Naive thymus-derived CD8-positive, alpha-beta T cell (primary cell): ENCODE measurements at regions not wholly inside any gene's neighbourhood (a gene's known extent, or its start where the extent isn't known, plus 50 kb on each side); places are given as distances from the start of the nearest gene placed in this dataset.

ENCODE experiments used
- ATAC-seq, 2 donors: fragments of 150-1000 bp; cut with Tn5 transposase in 1 of 2; sonication (Bioruptor Pico), chemical (Tn5 transposase) in 1 of 2; 1 replicate in 1 of 2; 2 replicates in 1 of 2; pipeline ENCODE4 v1.10.0; 2021; ENCODE audit warnings: mild to moderate bottlenecking in 2 of 2, moderate library complexity in 2 of 2
- POLR2A ChIA-PET: fragments of 350-600 bp; sonication (Branson Sonifier 250); formaldehyde crosslinking; loops from one replicate; lab custom pipeline; 2021; ENCODE audit warnings: antibody characterized with exemption; lab: Charles Lee
- DNase-seq, 10 donors: peaks; one replicate each; pipeline versions ENCODE4 v3.0.0 to v3.0.0-alpha.2; 2020 to 2022
- H3K27ac Mint-ChIP-seq, 10 donors: one replicate each; pipeline ENCODE4 v1.8.0; 2020 to 2022; ENCODE audit warnings: mild to moderate bottlenecking in 10 of 10, mixed read lengths in 10 of 10, moderate library complexity in 4 of 10, inconsistent platforms in 1 of 10
- H3K27me3 Mint-ChIP-seq, 5 donors: one replicate each; pipeline ENCODE4 v1.8.0; 2021 to 2022; ENCODE audit warnings: mixed read lengths in 5 of 5
- H3K36me3 Mint-ChIP-seq, 3 donors: one replicate each; pipeline ENCODE4 v1.8.0; 2020 to 2022; ENCODE audit warnings: mixed read lengths in 3 of 3, mild to moderate bottlenecking in 2 of 3, inconsistent platforms in 1 of 3
- H3K4me1 Mint-ChIP-seq, 4 donors: one replicate each; pipeline ENCODE4 v1.8.0; 2021 to 2022; ENCODE audit warnings: mixed read lengths in 4 of 4
- H3K4me3 Mint-ChIP-seq, 10 donors: one replicate each; pipeline ENCODE4 v1.8.0; 2020 to 2022; ENCODE audit warnings: mild to moderate bottlenecking in 10 of 10, mixed read lengths in 10 of 10, moderate library complexity in 6 of 10, inconsistent platforms in 1 of 10
- H3K9me3 Mint-ChIP-seq, 9 donors: one replicate each; pipeline ENCODE4 v1.8.0; 2020 to 2022; ENCODE audit warnings: mixed read lengths in 9 of 9, mild to moderate bottlenecking in 3 of 9, inconsistent platforms in 1 of 9, moderate library complexity in 1 of 9

DNA sequence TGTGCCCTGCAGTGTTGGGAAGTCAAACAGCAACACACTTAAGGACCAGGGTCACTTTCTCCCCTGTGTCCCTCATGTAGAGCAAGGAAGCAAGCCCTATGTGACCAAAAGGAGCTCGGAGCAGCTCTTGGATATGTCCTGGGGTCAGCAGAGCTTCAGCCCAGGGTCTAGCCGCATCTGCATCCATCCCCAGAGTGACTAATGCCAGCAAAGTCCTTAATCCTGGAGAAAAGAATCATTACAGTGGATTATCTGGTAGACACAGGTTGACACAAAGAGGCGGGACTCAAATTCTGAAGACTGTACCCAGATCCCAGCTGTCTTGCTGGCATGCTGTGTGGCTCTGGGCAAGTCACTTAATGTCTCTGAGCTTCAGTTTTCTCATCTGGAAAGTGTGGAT lies 239.1 kb upstream of the PWP1 start:
- peak overlapping the region in 5 of 10 donors; percentile 52 to 83 (median 58) for H3K27ac Mint-ChIP-seq
- H3K36me3 Mint-ChIP-seq, result peaks cover 2 to 6% (median 6%) of the 10 kb centered on the region in 3 donors
- DNase-seq (no peak), ATAC-seq (no peak)
- H3K27me3 Mint-ChIP-seq, result no peaks in the 10 kb centered on the region
- peaks cover 13 to 55% (median 32%) of the 10 kb centered on the region in 4 donors for H3K4me1 Mint-ChIP-seq
- POLR2A ChIA-PET, result no interaction called here
- H3K9me3 Mint-ChIP-seq, result no peaks in the 10 kb centered on the region
- H3K4me3 Mint-ChIP-seq, result no peak overlapping the region

GRCh38 chr12:107447336-107447735 lies 238.3 kb upstream of the PWP1 start:
- DNase-seq (no peak), ATAC-seq (no peak)
- peaks cover 0 to 10% (median 8%) of the 10 kb centered on the region in 3 donors for H3K36me3 Mint-ChIP-seq
- H3K4me1 Mint-ChIP-seq, result peaks cover 8 to 64% (median 32%) of the 10 kb centered on the region in 4 donors
- H3K4me3 Mint-ChIP-seq, result no peak overlapping the region
- POLR2A ChIA-PET, result no interaction called here
- no peak overlapping the region for H3K27ac Mint-ChIP-seq
- peaks cover 0 to 6% (median 2%) of the 10 kb centered on the region in 9 donors for H3K9me3 Mint-ChIP-seq
- H3K27me3 Mint-ChIP-seq, result no peaks in the 10 kb centered on the region

- peaks cover 8 to 68% (median 31%) of the 10 kb centered on the region in 4 donors for H3K4me1 Mint-ChIP-seq
- H3K36me3 Mint-ChIP-seq, result peaks cover 3 to 10% (median 8%) of the 10 kb centered on the region in 3 donors
- peak overlapping the region in 2 of 10 donors; percentile 3 to 83 for H3K27ac Mint-ChIP-seq
- DNase-seq, result no peak
- H3K27me3 Mint-ChIP-seq, result no peaks in the 10 kb centered on the region
- POLR2A ChIA-PET, result no interaction called here
- ATAC-seq, result no peak
- peaks cover 0 to 11% (median 5%) of the 10 kb centered on the region in 9 donors for H3K9me3 Mint-ChIP-seq
- peak overlapping the region in 1 of 10 donors; percentile 20 for H3K4me3 Mint-ChIP-seq
Measured at GRCh38 chr12:107448198-107448597, 237.4 kb upstream of the PWP1 start.

- Mint-ChIP-seq H3K36me3 (peaks cover 6 to 10% (median 8%) of the 10 kb centered on the region in 3 donors), H3K4me1 (peaks cover 4 to 66% (median 31%) of the 10 kb centered on the region in 4 donors), H3K27ac (no peak overlapping the region), H3K27me3 (no peaks in the 10 kb centered on the region), H3K4me3 (no peak overlapping the region), H3K9me3 (peaks cover 0 to 11% (median 5%) of the 10 kb centered on the region in 9 donors)
- DNase-seq, result no peak
- no peak for ATAC-seq
- POLR2A ChIA-PET, result no interaction called here
Measured at GRCh38 chr12:107449891-107450290, 235.7 kb upstream of the PWP1 start.

- ATAC-seq, result no peak
- H3K9me3 Mint-ChIP-seq, result peaks cover 0 to 11% (median 5%) of the 10 kb centered on the region in 9 donors
- peak overlapping the region in 1 of 10 donors; percentile 56 for H3K27ac Mint-ChIP-seq
Measured at GRCh38 chr12:107450541-107450940, 235.1 kb upstream of the PWP1 start.

DNA sequence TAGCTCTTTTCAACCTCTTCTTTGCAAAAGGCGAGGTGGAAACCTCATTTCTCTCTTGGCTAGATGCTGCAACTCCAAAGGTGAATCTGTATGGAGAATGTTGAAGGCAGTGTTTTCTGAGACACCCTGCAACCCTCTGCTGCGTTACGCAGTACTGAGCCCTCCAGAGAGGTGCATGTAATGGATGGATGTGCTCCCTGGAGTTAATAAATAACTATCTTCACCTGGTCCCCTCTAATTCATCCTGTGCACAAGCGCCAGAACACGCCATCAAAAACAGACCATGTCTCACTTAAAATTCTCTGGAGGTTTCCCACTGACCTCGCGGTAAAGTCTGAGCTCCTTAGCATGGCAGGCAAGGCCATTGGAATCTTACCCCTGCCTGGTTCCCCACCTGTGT lies 234.4 kb upstream of the PWP1 start:
- Mint-ChIP-seq H3K36me3 (peaks cover 6 to 10% (median 8%) of the 10 kb centered on the region in 3 donors), H3K27me3 (no peaks in the 10 kb centered on the region), H3K4me3 (no peak overlapping the region), H3K27ac (no peak overlapping the region), H3K9me3 (peaks cover 0 to 11% (median 5%) of the 10 kb centered on the region in 9 donors), H3K4me1 (peaks cover 4 to 68% (median 31%) of the 10 kb centered on the region in 4 donors)
- no peak for ATAC-seq
- DNase-seq, result no peak
- POLR2A ChIA-PET, result no interaction called here

More at GRCh38 chr12:107450541-107450940, 235.1 kb upstream of the PWP1 start:
- H3K4me1 Mint-ChIP-seq, result peaks cover 4 to 72% (median 33%) of the 10 kb centered on the region in 4 donors
- DNase-seq, result no peak
- no peaks in the 10 kb centered on the region for H3K27me3 Mint-ChIP-seq
- no peak overlapping the region for H3K4me3 Mint-ChIP-seq
- POLR2A ChIA-PET, result no interaction called here
- peaks cover 6 to 10% (median 8%) of the 10 kb centered on the region in 3 donors for H3K36me3 Mint-ChIP-seq

DNA sequence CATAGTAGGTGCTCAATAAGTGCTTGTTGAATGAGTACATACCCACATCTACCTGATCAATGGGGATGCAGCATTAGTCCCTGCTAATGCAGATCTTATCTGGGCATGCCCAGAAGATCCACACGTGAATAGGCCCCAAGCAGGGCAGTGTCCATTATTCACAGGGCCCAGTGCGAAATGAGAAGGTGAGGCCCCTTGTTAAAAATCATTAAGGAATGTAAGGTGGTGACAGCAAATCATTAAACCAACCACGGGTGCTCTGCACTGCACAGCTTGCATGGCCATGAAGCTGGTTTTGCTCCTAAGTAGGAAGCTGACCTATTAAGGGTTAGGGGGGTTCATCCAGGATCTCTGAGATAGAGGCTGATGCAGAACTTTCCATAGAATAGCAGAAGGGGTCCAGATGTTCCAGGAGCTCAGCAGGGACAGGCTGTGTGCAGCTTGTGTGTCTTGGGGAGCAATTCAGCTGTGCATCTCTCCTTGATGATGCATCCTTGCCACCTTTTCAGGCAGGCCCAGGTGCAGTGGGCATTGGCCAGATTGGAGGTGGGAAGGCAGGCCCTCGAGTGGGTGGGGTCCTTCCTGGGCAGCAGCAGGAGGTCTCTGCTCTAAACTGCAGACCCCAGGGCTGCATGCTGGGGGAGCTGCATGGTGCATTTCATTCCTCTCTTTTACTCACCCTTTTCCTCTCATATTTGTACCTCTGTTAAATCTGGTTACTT lies 231.3 kb upstream of the PWP1 start:
- POLR2A ChIA-PET, result no interaction called here
- no peak for DNase-seq
- no peak for ATAC-seq
- H3K27ac Mint-ChIP-seq, result peak overlapping the region in 1 of 10 donors; percentile 52
- H3K4me3 Mint-ChIP-seq, result no peak overlapping the region
- peaks cover 2 to 10% (median 6%) of the 10 kb centered on the region in 3 donors for H3K36me3 Mint-ChIP-seq
- no peaks in the 10 kb centered on the region for H3K27me3 Mint-ChIP-seq
- H3K9me3 Mint-ChIP-seq, result peaks cover 0 to 11% (median 5%) of the 10 kb centered on the region in 9 donors
- H3K4me1 Mint-ChIP-seq, result peaks cover 0 to 51% (median 24%) of the 10 kb centered on the region in 4 donors

DNA sequence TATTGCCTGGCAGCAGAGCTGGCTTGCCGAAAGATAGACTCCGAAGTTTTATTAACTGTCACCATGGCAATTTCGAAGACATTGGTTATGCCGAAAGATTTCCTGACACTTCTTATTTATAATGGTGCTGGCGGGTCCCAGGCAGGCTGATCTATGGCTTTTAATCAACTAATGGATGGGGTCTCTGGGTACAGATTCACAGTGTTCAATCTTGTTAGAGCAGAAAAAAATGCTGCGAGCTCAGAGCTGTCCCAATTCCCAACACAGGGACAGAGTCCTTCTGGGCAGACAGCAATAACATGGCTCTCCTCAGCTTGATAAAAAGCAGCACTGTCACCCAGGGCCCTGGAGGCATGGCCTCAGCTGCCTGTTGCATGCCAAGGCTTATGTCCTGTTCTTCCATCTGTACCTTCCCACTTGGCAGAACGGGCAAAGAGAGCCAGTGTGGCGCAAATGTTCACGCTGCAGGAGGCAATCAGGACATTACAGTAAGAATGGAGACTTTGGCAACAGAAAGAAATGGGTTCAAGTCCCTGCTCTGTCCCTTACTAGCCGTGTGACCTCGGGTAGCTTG lies 228.2 kb upstream of the PWP1 start:
- no peak overlapping the region for H3K4me3 Mint-ChIP-seq
- H3K27ac Mint-ChIP-seq, result no peak overlapping the region
- POLR2A ChIA-PET, result no interaction called here

DNA sequence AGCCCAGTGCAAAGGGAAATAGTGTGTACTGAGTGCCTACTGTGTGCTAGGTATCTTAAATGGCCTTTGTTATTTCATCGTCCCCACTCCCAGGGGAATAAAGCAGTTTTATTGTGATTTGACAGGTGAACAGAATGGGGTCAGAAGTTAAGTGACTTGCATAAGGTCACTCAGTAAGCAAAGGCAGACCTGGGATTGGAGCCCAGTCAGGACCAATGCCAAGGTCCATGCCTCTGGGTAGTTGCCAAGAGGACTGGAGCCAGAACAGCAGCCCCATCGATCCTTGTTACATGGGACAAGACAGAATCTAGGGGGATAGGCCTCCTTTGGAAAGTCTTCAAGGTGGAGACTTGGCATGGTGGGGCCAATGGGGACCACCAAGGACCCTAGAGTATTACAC lies 227.4 kb upstream of the PWP1 start:
- H3K27ac Mint-ChIP-seq, result no peak overlapping the region
- DNase-seq (no peak), ATAC-seq (no peak)
- H3K27me3 Mint-ChIP-seq, result no peaks in the 10 kb centered on the region
- H3K36me3 Mint-ChIP-seq, result peaks cover 0 to 3% (median 0%) of the 10 kb centered on the region in 3 donors
- no peak overlapping the region for H3K4me3 Mint-ChIP-seq
- peaks cover 2 to 30% (median 18%) of the 10 kb centered on the region in 4 donors for H3K4me1 Mint-ChIP-seq
- H3K9me3 Mint-ChIP-seq, result peaks cover 0 to 1% (median 0%) of the 10 kb centered on the region in 9 donors
- POLR2A ChIA-PET, result no interaction called here

More for the DNA sequence above, 228.2 kb upstream of the PWP1 start:
- peaks cover 2 to 36% (median 18%) of the 10 kb centered on the region in 4 donors for H3K4me1 Mint-ChIP-seq
- ATAC-seq (no peak), DNase-seq (no peak)
- H3K36me3 Mint-ChIP-seq, result peaks cover 0 to 6% (median 0%) of the 10 kb centered on the region in 3 donors
- peaks cover 0 to 8% (median 4%) of the 10 kb centered on the region in 9 donors for H3K9me3 Mint-ChIP-seq
- H3K27me3 Mint-ChIP-seq, result no peaks in the 10 kb centered on the region

DNA sequence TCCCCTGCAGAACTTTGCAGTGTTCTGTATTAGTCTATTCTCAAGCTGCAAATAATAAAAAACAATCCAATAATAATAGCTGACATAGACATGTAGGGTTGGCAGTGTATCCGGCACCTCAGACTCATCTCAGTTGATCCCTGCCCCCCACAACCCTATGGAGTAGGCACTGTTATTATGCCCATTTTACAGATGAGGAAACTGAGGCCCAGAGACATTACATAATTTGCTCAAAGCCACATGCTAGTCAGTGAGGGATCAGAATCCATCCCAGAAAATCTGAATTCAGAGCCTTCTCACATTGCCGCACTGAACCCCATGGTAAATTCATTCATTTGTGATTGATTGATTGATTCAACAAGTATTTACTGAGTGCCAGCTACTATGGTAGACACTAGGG lies 226.6 kb upstream of the PWP1 start:
- Mint-ChIP-seq H3K4me3 (no peak overlapping the region), H3K9me3 (no peaks in the 10 kb centered on the region), H3K27me3 (no peaks in the 10 kb centered on the region), H3K36me3 (no peaks in the 10 kb centered on the region), H3K4me1 (peaks cover 2 to 22% (median 14%) of the 10 kb centered on the region in 4 donors), H3K27ac (peak overlapping the region in 3 of 10 donors; percentile 26 to 45 (median 38))
- ATAC-seq (no peak), DNase-seq (no peak)
- POLR2A ChIA-PET, result no interaction called here

- no peak for ATAC-seq
- no peak for DNase-seq
- Mint-ChIP-seq H3K9me3 (no peaks in the 10 kb centered on the region), H3K4me3 (no peak overlapping the region), H3K4me1 (peaks cover 2 to 21% (median 15%) of the 10 kb centered on the region in 4 donors), H3K27me3 (no peaks in the 10 kb centered on the region), H3K36me3 (no peaks in the 10 kb centered on the region), H3K27ac (peak overlapping the region in 2 of 10 donors; percentile 38 to 52)
- POLR2A ChIA-PET, result no interaction called here
Measured at GRCh38 chr12:107459641-107460040, 226.0 kb upstream of the PWP1 start.

- Mint-ChIP-seq H3K9me3 (no peaks in the 10 kb centered on the region), H3K27ac (peak overlapping the region in 3 of 10 donors; percentile 4 to 75 (median 17)), H3K4me3 (no peak overlapping the region), H3K27me3 (no peaks in the 10 kb centered on the region), H3K4me1 (peaks cover 3 to 23% (median 22%) of the 10 kb centered on the region in 4 donors), H3K36me3 (no peaks in the 10 kb centered on the region)
- POLR2A ChIA-PET, result no interaction called here
- no peak for ATAC-seq
- no peak for DNase-seq
Measured at GRCh38 chr12:107461222-107461975, 224.2 kb upstream of the PWP1 start.
